ENCODE measurements at regions not wholly inside any gene's neighbourhood (a gene's known extent, or its start where the extent isn't known, plus 50 kb on each side); places are given as distances from the start of the nearest gene placed in this dataset.

DNA sequence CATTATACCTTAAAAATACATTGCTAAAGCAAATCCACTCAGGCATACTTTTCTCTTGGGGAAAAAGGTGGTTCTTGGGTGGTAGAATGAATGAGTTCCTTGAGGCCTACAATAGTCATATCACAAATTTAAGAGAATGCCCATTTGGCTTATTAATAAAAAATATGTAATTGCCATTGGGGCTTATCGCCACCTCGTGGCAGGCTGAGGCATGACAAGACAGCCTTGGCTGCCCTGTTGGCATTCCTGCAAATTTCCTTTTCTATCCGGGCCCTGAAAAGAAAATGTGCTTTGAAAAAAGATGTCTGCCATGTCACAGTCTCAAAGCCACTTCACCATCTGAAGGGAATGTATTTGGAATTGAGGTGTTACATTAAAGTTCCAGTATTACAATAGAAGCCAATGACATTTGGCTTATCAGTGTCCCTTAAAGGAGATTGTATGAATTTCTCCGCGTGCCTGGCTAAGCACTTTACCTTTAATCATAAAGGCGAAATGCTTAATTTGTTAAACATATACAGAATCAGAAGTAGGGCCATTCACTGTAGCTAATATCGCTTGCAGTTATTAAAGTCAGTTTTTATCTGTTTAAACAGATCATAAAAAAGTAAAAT is 188.3 kb upstream of the ZFP64 start:
- no peaks in the 10 kb centered on the region for H3K36me3 ChIP-seq (replicated peaks; ENCODE audit: insufficient read depth, low read length)
- no peak overlapping the region for H3K4me3 ChIP-seq (ENCODE audit: low read length)
- no peaks in the 10 kb centered on the region for H4K20me1 ChIP-seq (ENCODE audit: insufficient read depth, low read length)
- H3K4me2 ChIP-seq (ENCODE audit: low read depth, low read length) = no peak overlapping the region
- no peaks in the 10 kb centered on the region for H3K27me3 ChIP-seq (replicated peaks; ENCODE audit: insufficient read depth, low read length)
- no peak overlapping the region for H3K27ac ChIP-seq (ENCODE audit: low read length)
- no peak overlapping the region for H3K9ac ChIP-seq (ENCODE audit: low read length)
- no peak overlapping the region for H2AFZ ChIP-seq (ENCODE audit: low read length)
- peak; percentile 35 for DNase-seq
- H3K9me3 ChIP-seq (replicated peaks; ENCODE audit: insufficient read depth, low read length) = no peaks in the 10 kb centered on the region
- no peaks in the 10 kb centered on the region for H3F3A ChIP-seq (ENCODE audit: insufficient read depth, low read length)
- no peaks in the 10 kb centered on the region for H3K9me2 ChIP-seq (replicated peaks; ENCODE audit: insufficient read depth, low read length)
- H3K4me1 ChIP-seq (ENCODE audit: low read length) = no peaks in the 10 kb centered on the region
- TF ChIP-seq, protein P1, sequence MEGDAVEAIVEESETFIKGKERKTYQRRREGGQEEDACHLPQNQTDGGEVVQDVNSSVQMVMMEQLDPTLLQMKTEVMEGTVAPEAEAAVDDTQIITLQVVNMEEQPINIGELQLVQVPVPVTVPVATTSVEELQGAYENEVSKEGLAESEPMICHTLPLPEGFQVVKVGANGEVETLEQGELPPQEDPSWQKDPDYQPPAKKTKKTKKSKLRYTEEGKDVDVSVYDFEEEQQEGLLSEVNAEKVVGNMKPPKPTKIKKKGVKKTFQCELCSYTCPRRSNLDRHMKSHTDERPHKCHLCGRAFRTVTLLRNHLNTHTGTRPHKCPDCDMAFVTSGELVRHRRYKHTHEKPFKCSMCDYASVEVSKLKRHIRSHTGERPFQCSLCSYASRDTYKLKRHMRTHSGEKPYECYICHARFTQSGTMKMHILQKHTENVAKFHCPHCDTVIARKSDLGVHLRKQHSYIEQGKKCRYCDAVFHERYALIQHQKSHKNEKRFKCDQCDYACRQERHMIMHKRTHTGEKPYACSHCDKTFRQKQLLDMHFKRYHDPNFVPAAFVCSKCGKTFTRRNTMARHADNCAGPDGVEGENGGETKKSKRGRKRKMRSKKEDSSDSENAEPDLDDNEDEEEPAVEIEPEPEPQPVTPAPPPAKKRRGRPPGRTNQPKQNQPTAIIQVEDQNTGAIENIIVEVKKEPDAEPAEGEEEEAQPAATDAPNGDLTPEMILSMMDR (IDR thresholded peaks at IDR 0.05; ENCODE audit: low read length) = peak; percentile 96
- TF ChIP-seq EZH2phosphoT487 (IDR thresholded peaks at IDR 0.05; ENCODE audit: low read length) = no peak
- TF ChIP-seq EZH2 (optimal IDR thresholded peaks at IDR 0.05; ENCODE audit: low read depth, low read length) = no peak
- H3K79me2 ChIP-seq (ENCODE audit: low read length) = no peaks in the 10 kb centered on the region

DNA sequence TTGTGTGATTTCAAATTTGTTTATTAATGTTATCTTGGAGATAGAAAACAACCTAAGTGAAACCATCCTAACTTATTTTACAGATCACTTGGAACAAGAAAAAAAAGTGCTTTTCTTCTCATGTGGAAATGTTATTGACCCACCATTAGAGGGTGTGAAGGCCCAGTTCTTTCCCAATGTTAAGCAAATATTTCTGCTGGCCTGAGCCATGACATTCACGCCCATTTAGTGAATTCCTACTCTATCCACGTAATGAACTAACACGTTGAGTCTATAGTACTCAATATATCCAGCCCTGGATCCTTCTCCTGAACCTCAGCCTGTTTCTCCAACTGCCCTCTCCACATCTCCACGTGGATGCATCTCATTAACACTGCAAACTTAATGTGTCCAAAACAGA is 180.6 kb upstream of the ZFP64 start:
- Histone ChIP-seq H4K20me1 (ENCODE audit: insufficient read depth, low read length) (no peaks in the 10 kb centered on the region), H3K27ac (ENCODE audit: low read length) (no peak overlapping the region), H3K9ac (ENCODE audit: low read length) (no peak overlapping the region), H3K4me3 (ENCODE audit: low read length) (no peak overlapping the region), H3K4me2 (ENCODE audit: low read depth, low read length) (no peak overlapping the region), H3K79me2 (ENCODE audit: low read length) (no peaks in the 10 kb centered on the region), H3K36me3 (replicated peaks; ENCODE audit: insufficient read depth, low read length) (no peaks in the 10 kb centered on the region), H3K9me2 (replicated peaks; ENCODE audit: insufficient read depth, low read length) (no peaks in the 10 kb centered on the region), H3K9me3 (replicated peaks; ENCODE audit: insufficient read depth, low read length) (no peaks in the 10 kb centered on the region), H3K4me1 (ENCODE audit: low read length) (no peaks in the 10 kb centered on the region), H2AFZ (ENCODE audit: low read length) (no peak overlapping the region), H3K27me3 (replicated peaks; ENCODE audit: insufficient read depth, low read length) (no peaks in the 10 kb centered on the region), H3F3A (ENCODE audit: insufficient read depth, low read length) (no peaks in the 10 kb centered on the region)
- no peak for DNase-seq
- TF ChIP-seq, protein P1 (IDR thresholded peaks at IDR 0.05; ENCODE audit: low read length) = no peak
- TF ChIP-seq EZH2phosphoT487 (IDR thresholded peaks at IDR 0.05; ENCODE audit: low read length) (no peak), EZH2 (optimal IDR thresholded peaks at IDR 0.05; ENCODE audit: low read depth, low read length) (no peak)

DNA sequence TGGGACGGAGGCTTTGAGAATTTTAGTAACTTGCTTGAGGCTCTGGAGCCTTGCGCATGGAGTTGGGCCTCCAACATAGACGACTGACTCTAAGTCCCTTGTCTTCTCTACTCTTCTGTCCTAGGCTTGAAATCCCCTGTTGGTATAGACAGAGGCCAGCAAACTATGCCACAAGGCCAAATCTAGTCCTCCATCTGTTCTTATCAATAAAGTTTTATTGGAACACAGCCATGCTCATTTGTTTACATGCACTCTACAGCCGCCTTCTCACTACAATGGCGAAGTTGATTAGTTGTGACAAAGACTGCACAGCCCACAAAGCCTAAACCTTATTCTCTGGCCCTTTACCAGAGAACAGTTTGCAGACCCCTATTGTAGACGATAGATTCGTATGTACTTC is 174.1 kb upstream of the ZFP64 start:
- no peaks in the 10 kb centered on the region for H3K9me3 ChIP-seq (replicated peaks; ENCODE audit: insufficient read depth, low read length)
- no peak for TF ChIP-seq EZH2phosphoT487 (IDR thresholded peaks at IDR 0.05; ENCODE audit: low read length)
- TF ChIP-seq, protein P1 (IDR thresholded peaks at IDR 0.05; ENCODE audit: low read length) = no peak
- H3K9ac ChIP-seq (ENCODE audit: low read length) = no peak overlapping the region
- H3K79me2 ChIP-seq (ENCODE audit: low read length) = no peaks in the 10 kb centered on the region
- H3K36me3 ChIP-seq (replicated peaks; ENCODE audit: insufficient read depth, low read length) = no peaks in the 10 kb centered on the region
- H3K4me3 ChIP-seq (ENCODE audit: low read length) = no peak overlapping the region
- no peaks in the 10 kb centered on the region for H4K20me1 ChIP-seq (ENCODE audit: insufficient read depth, low read length)
- no peaks in the 10 kb centered on the region for H3F3A ChIP-seq (ENCODE audit: insufficient read depth, low read length)
- no peak overlapping the region for H2AFZ ChIP-seq (ENCODE audit: low read length)
- no peak overlapping the region for H3K27ac ChIP-seq (ENCODE audit: low read length)
- H3K27me3 ChIP-seq (replicated peaks; ENCODE audit: insufficient read depth, low read length) = no peaks in the 10 kb centered on the region
- H3K4me1 ChIP-seq (ENCODE audit: low read length) = no peaks in the 10 kb centered on the region
- H3K9me2 ChIP-seq (replicated peaks; ENCODE audit: insufficient read depth, low read length) = no peaks in the 10 kb centered on the region
- DNase-seq = no peak
- no peak overlapping the region for H3K4me2 ChIP-seq (ENCODE audit: low read depth, low read length)

Data from MM.1S (cell line).